ENCODE measurements at regions not wholly inside any gene's neighbourhood (a gene's known extent, or its start where the extent isn't known, plus 50 kb on each side); places are given as distances from the start of the nearest gene placed in this dataset.
A peak's percentile ranks its signal among the peaks of the same experiment; 100 is the strongest.

GRCh38 chr13:74423434-74423833, 289.2 kb upstream of the KLF12 start:
- Histone ChIP-seq H3K27me3 (ENCODE audit: control insufficient read depth in 2 of 2, insufficient read depth in 1 of 2, low read length in 1 of 2) (no peaks in the 10 kb centered on the region), H3K4me1 (ENCODE audit: control insufficient read depth in 2 of 2, insufficient read depth in 2 of 2, low read length in 2 of 2) (no peaks in the 10 kb centered on the region), H3K27ac (ENCODE audit: low read depth in 1 of 2, low read length in 1 of 2) (no peak overlapping the region), H3K36me3 (ENCODE audit: control insufficient read depth in 2 of 2, insufficient read depth in 2 of 2, low read length in 1 of 2) (no peaks in the 10 kb centered on the region), H3K4me3 (ENCODE audit: low read length in 2 of 2) (no peak overlapping the region), H3K9me3 (ENCODE audit: control insufficient read depth in 2 of 2, insufficient read depth in 1 of 2, low read length in 1 of 2) (no peaks in the 10 kb centered on the region)
- 89% methylated on average over 3 of the region's 3 CpGs for WGBS
- DNase-seq (ENCODE audit: low read depth in 6 of 9, low spot score in 9 of 9), result no peak

- Histone ChIP-seq H3K27me3 (ENCODE audit: control insufficient read depth in 2 of 2, insufficient read depth in 1 of 2, low read length in 1 of 2) (no peaks in the 10 kb centered on the region), H3K27ac (ENCODE audit: low read depth in 1 of 2, low read length in 1 of 2) (no peak overlapping the region), H3K4me3 (ENCODE audit: low read length in 2 of 2) (no peak overlapping the region), H3K36me3 (ENCODE audit: control insufficient read depth in 2 of 2, insufficient read depth in 2 of 2, low read length in 1 of 2) (no peaks in the 10 kb centered on the region), H3K9me3 (ENCODE audit: control insufficient read depth in 2 of 2, insufficient read depth in 1 of 2, low read length in 1 of 2) (peaks cover 0 to 14% of the 10 kb centered on the region in 2 donors), H3K4me1 (ENCODE audit: control insufficient read depth in 2 of 2, insufficient read depth in 2 of 2, low read length in 2 of 2) (no peaks in the 10 kb centered on the region)
- no peak for DNase-seq (ENCODE audit: low read depth in 6 of 9, low spot score in 9 of 9)
- WGBS, result 96% methylated on average over 6 of the region's 6 CpGs
Observed at GRCh38 chr13:74414458-74414857, 280.3 kb upstream of the KLF12 start.

GRCh38 chr13:74413482-74413881, 279.3 kb upstream of the KLF12 start:
- H3K27me3 ChIP-seq (ENCODE audit: control insufficient read depth in 2 of 2, insufficient read depth in 1 of 2, low read length in 1 of 2), result no peaks in the 10 kb centered on the region
- H3K27ac ChIP-seq (ENCODE audit: low read depth in 1 of 2, low read length in 1 of 2), result no peak overlapping the region
- H3K4me1 ChIP-seq (ENCODE audit: control insufficient read depth in 2 of 2, insufficient read depth in 2 of 2, low read length in 2 of 2), result no peaks in the 10 kb centered on the region
- no peak for DNase-seq (ENCODE audit: low read depth in 6 of 9, low spot score in 9 of 9)
- H3K36me3 ChIP-seq (ENCODE audit: control insufficient read depth in 2 of 2, insufficient read depth in 2 of 2, low read length in 1 of 2), result no peaks in the 10 kb centered on the region
- peaks cover 0 to 14% of the 10 kb centered on the region in 2 donors for H3K9me3 ChIP-seq (ENCODE audit: control insufficient read depth in 2 of 2, insufficient read depth in 1 of 2, low read length in 1 of 2)
- H3K4me3 ChIP-seq (ENCODE audit: low read length in 2 of 2), result no peak overlapping the region
- 98% methylated on average over 8 of the region's 8 CpGs for WGBS

DNA sequence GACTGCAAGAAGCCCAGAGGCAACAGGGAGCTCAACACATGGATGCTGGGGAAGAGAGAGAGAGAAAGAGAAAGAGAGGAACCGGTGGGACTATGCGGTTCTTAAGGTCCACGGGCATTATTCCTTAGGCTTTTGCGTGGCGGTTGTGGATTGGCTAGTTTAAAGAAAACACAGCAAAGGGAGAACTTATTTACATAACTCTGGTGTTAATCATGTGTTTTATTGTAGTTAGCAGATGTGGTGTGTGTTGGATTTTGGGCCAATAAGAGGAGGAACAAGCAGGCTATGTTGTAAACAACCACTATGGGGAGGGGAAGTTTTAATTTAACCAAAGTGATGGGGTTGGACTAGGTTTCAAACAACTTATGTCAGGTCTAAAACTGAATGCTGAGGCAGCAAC, 275.3 kb upstream of the KLF12 start:
- WGBS, result 90% methylated on average over 5 of the region's 5 CpGs
- H3K36me3 ChIP-seq (ENCODE audit: control insufficient read depth in 2 of 2, insufficient read depth in 2 of 2, low read length in 1 of 2), result no peaks in the 10 kb centered on the region
- no peaks in the 10 kb centered on the region for H3K4me1 ChIP-seq (ENCODE audit: control insufficient read depth in 2 of 2, insufficient read depth in 2 of 2, low read length in 2 of 2)
- no peak for DNase-seq (ENCODE audit: low read depth in 6 of 9, low spot score in 9 of 9)
- H3K27me3 ChIP-seq (ENCODE audit: control insufficient read depth in 2 of 2, insufficient read depth in 1 of 2, low read length in 1 of 2), result no peaks in the 10 kb centered on the region
- H3K27ac ChIP-seq (ENCODE audit: low read depth in 1 of 2, low read length in 1 of 2), result no peak overlapping the region
- H3K9me3 ChIP-seq (ENCODE audit: control insufficient read depth in 2 of 2, insufficient read depth in 1 of 2, low read length in 1 of 2), result peaks cover 0 to 13% of the 10 kb centered on the region in 2 donors
- H3K4me3 ChIP-seq (ENCODE audit: low read length in 2 of 2), result no peak overlapping the region

DNA sequence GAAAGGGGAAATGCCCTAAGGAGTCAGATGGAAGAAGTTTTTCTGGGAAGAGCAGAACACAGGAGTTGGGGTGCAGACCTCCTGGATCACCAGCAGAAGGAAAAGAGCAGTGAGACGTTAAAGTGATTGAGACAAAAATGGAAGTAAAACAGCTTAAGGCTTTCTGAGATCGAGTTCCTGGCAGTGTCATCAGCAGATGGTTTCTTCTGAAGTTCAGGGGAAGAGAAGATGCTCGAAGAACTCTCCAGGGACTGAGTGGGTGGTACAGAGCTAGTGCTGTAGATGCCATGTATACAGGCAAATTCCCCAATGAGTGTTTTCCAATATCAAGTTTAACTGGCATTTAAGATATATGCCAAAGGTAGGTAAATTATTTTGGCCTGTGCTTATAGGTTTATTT, 272.2 kb upstream of the KLF12 start:
- no peaks in the 10 kb centered on the region for H3K9me3 ChIP-seq (ENCODE audit: control insufficient read depth in 2 of 2, insufficient read depth in 1 of 2, low read length in 1 of 2)
- H3K4me1 ChIP-seq (ENCODE audit: control insufficient read depth in 2 of 2, insufficient read depth in 2 of 2, low read length in 2 of 2), result no peaks in the 10 kb centered on the region
- no peak overlapping the region for H3K27ac ChIP-seq (ENCODE audit: low read depth in 1 of 2, low read length in 1 of 2)
- 88% methylated on average over 3 of the region's 3 CpGs for WGBS
- no peak for DNase-seq (ENCODE audit: low read depth in 6 of 9, low spot score in 9 of 9)
- H3K27me3 ChIP-seq (ENCODE audit: control insufficient read depth in 2 of 2, insufficient read depth in 1 of 2, low read length in 1 of 2), result no peaks in the 10 kb centered on the region
- no peaks in the 10 kb centered on the region for H3K36me3 ChIP-seq (ENCODE audit: control insufficient read depth in 2 of 2, insufficient read depth in 2 of 2, low read length in 1 of 2)
- H3K4me3 ChIP-seq (ENCODE audit: low read length in 2 of 2), result no peak overlapping the region

- Histone ChIP-seq H3K27me3 (ENCODE audit: control insufficient read depth in 2 of 2, insufficient read depth in 1 of 2, low read length in 1 of 2) (no peaks in the 10 kb centered on the region), H3K36me3 (ENCODE audit: control insufficient read depth in 2 of 2, insufficient read depth in 2 of 2, low read length in 1 of 2) (no peaks in the 10 kb centered on the region), H3K4me3 (ENCODE audit: low read length in 2 of 2) (no peak overlapping the region), H3K4me1 (ENCODE audit: control insufficient read depth in 2 of 2, insufficient read depth in 2 of 2, low read length in 2 of 2) (no peaks in the 10 kb centered on the region), H3K27ac (ENCODE audit: low read depth in 1 of 2, low read length in 1 of 2) (no peak overlapping the region), H3K9me3 (ENCODE audit: control insufficient read depth in 2 of 2, insufficient read depth in 1 of 2, low read length in 1 of 2) (no peaks in the 10 kb centered on the region)
- WGBS, result 95% methylated on average over 4 of the region's 4 CpGs
- DNase-seq (ENCODE audit: low read depth in 6 of 9, low spot score in 9 of 9), result no peak
Observed at GRCh38 chr13:74398599-74398998, 264.4 kb upstream of the KLF12 start.

DNA sequence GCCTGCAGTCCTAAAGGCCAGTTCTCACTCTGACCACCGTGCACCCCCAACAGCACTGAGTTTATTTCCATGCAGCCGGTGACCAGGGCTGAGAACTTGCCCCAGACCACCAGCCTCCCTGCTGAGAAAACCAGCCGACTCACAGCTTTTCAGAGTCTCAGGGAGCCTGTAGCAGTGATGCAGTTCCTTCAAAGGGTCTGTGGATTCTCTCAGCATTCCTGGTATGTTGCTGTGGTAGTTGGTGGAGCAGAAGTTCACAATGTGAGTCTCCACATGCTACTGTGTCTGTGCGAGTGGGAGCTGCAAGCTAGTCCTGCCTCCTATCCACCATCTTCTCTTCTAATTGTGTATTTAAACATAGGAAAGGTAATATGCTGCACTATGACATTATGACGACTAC, 254.9 kb upstream of the KLF12 start:
- H3K36me3 ChIP-seq (ENCODE audit: control insufficient read depth in 2 of 2, insufficient read depth in 2 of 2, low read length in 1 of 2), result no peaks in the 10 kb centered on the region
- peaks cover 0 to 8% of the 10 kb centered on the region in 2 donors for H3K9me3 ChIP-seq (ENCODE audit: control insufficient read depth in 2 of 2, insufficient read depth in 1 of 2, low read length in 1 of 2)
- no peaks in the 10 kb centered on the region for H3K27me3 ChIP-seq (ENCODE audit: control insufficient read depth in 2 of 2, insufficient read depth in 1 of 2, low read length in 1 of 2)
- WGBS, result 83% methylated on average over 5 of the region's 5 CpGs
- H3K4me1 ChIP-seq (ENCODE audit: control insufficient read depth in 2 of 2, insufficient read depth in 2 of 2, low read length in 2 of 2), result no peaks in the 10 kb centered on the region
- H3K27ac ChIP-seq (ENCODE audit: low read depth in 1 of 2, low read length in 1 of 2), result no peak overlapping the region
- H3K4me3 ChIP-seq (ENCODE audit: low read length in 2 of 2), result no peak overlapping the region
- no peak for DNase-seq (ENCODE audit: low read depth in 6 of 9, low spot score in 9 of 9)

DNA sequence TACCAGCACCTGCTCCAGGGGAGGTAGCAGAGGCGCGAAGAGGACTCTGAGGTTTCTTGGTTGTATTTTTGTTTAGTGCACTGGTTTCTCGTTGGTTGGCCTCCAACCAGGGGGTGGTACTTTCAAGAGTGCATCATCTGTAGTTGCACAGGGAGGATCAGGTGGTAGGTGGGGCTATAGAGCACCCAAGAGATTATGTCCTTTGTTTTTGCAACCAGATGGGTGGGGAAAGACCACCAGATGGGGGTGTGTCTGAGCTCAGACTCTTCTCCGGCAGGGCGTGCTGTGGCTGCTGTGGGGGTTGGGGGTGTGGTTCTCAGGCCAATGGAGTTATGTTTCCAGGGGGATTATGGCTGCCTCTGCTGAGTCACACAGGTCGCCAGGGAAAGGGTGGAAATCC, 254.4 kb upstream of the KLF12 start:
- DNase-seq (ENCODE audit: low read depth in 6 of 9, low spot score in 9 of 9), result no peak
- no peak overlapping the region for H3K4me3 ChIP-seq (ENCODE audit: low read length in 2 of 2)
- H3K27ac ChIP-seq (ENCODE audit: low read depth in 1 of 2, low read length in 1 of 2), result no peak overlapping the region
- H3K9me3 ChIP-seq (ENCODE audit: control insufficient read depth in 2 of 2, insufficient read depth in 1 of 2, low read length in 1 of 2), result peaks cover 0 to 8% of the 10 kb centered on the region in 2 donors
- WGBS, result 96% methylated on average over 6 of the region's 6 CpGs
- no peaks in the 10 kb centered on the region for H3K36me3 ChIP-seq (ENCODE audit: control insufficient read depth in 2 of 2, insufficient read depth in 2 of 2, low read length in 1 of 2)
- no peaks in the 10 kb centered on the region for H3K27me3 ChIP-seq (ENCODE audit: control insufficient read depth in 2 of 2, insufficient read depth in 1 of 2, low read length in 1 of 2)
- H3K4me1 ChIP-seq (ENCODE audit: control insufficient read depth in 2 of 2, insufficient read depth in 2 of 2, low read length in 2 of 2), result no peaks in the 10 kb centered on the region

DNA sequence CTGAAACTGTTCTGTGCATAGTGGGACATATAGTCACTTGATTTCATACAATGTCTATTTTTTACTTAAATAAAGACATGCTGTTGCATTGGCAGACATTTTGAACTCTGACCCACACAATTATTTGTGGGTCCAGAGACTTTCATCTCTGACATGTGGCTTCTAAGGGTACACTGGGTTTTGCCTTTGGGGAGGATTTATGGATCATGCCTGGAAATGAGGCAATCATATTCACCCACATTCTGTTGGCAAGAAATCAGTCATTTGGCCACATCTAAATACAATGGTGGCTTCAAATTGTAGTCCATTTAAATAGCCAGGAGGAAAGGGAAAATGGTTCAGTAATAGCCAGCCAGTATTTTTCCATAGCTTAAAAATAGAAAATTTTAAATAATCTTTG, 238.3 kb upstream of the KLF12 start:
- H3K4me1 ChIP-seq (ENCODE audit: control insufficient read depth in 2 of 2, insufficient read depth in 2 of 2, low read length in 2 of 2), result no peaks in the 10 kb centered on the region
- H3K27ac ChIP-seq (ENCODE audit: low read depth in 1 of 2, low read length in 1 of 2), result no peak overlapping the region
- DNase-seq (ENCODE audit: low read depth in 6 of 9, low spot score in 9 of 9), result no peak
- H3K9me3 ChIP-seq (ENCODE audit: control insufficient read depth in 2 of 2, insufficient read depth in 1 of 2, low read length in 1 of 2), result no peaks in the 10 kb centered on the region
- no peaks in the 10 kb centered on the region for H3K27me3 ChIP-seq (ENCODE audit: control insufficient read depth in 2 of 2, insufficient read depth in 1 of 2, low read length in 1 of 2)
- H3K4me3 ChIP-seq (ENCODE audit: low read length in 2 of 2), result no peak overlapping the region
- no peaks in the 10 kb centered on the region for H3K36me3 ChIP-seq (ENCODE audit: control insufficient read depth in 2 of 2, insufficient read depth in 2 of 2, low read length in 1 of 2)

DNA sequence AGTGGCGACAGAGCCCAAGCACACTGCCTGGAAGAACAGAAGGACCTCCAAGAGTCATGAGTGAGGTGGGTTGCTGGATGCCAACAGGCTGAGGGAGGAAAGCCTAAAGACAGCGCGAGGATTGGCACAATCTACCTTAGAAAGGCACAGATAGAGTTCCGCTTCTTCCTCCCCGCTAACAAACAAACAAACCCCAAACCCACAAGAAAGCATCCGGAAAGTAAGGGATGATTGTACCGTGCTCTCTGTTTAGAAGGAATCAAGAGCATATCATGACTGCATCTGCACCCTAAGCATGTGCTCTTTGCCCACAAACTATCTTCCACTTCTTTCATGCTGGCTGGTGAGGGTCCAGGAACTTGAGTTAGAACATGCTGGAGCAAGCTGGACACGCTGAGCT, 233.0 kb upstream of the KLF12 start:
- Histone ChIP-seq H3K27me3 (ENCODE audit: control insufficient read depth in 2 of 2, insufficient read depth in 1 of 2, low read length in 1 of 2) (no peaks in the 10 kb centered on the region), H3K9me3 (ENCODE audit: control insufficient read depth in 2 of 2, insufficient read depth in 1 of 2, low read length in 1 of 2) (no peaks in the 10 kb centered on the region), H3K4me1 (ENCODE audit: control insufficient read depth in 2 of 2, insufficient read depth in 2 of 2, low read length in 2 of 2) (no peaks in the 10 kb centered on the region), H3K4me3 (ENCODE audit: low read length in 2 of 2) (no peak overlapping the region), H3K36me3 (ENCODE audit: control insufficient read depth in 2 of 2, insufficient read depth in 2 of 2, low read length in 1 of 2) (no peaks in the 10 kb centered on the region), H3K27ac (ENCODE audit: low read depth in 1 of 2, low read length in 1 of 2) (no peak overlapping the region)
- WGBS, result 93% methylated on average over 8 of the region's 8 CpGs
- DNase-seq (ENCODE audit: low read depth in 6 of 9, low spot score in 9 of 9), result peak in 1 of 9 donors; percentile 7

All from thymus (tissue), 11 donors.